GM21723 (cell line): ENCODE measurements at regions not wholly inside any gene's neighbourhood (a gene's known extent, or its start where the extent isn't known, plus 50 kb on each side); places are given as distances from the start of the nearest gene placed in this dataset.

ENCODE experiments used
- ATAC-seq: cut with Tn5 transposase; IDR thresholded peaks from one replicate; pipeline ENCODE4 v1.9.1; 2021; ENCODE audit warnings: mild to moderate bottlenecking, moderate library complexity; ENCODE audit not compliant: unreplicated experiment

DNA sequence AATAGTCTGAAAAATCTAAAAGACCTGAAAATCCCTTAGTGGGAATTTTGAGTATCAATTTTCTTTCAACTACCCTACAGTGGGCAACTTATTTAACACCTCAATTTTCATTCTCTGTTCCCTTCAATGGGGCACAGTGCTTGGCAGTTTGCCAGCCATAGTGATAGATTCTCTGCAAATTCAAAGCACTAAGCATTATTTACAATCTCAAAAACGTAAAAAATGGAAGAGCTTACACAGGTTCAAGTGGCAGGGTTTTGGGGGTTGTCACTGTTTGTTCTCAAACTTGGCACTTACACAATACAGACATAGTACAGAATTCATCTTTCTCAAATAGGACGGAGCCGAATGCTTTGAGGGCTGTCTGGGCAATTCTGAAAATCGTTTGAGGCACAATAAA lies 515.0 kb downstream of the EFNA5 start:
- no peak for ATAC-seq

DNA sequence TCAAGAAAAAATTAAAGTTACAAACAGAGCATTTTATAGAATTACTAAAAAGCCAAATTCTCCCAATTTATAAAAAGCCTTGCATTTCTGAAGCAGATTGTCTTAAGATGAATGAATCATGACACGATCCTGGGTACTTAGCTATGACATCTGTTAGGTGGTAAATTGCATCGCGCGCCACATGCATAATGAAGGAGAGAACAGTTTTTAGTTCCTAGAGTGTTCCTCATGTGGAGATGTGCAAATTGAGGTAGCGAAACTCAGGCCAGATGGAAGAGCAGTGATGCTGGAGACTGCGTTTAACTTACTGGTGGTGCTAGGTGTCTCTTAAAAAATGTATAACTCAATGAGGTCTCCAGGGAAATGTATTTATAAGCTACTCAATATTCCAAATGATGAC lies 516.1 kb downstream of the EFNA5 start:
- no peak for ATAC-seq

- ATAC-seq = no peak
Measured at GRCh38 chr5:107153283-107153682, 517.5 kb downstream of the EFNA5 start.

- no peak for ATAC-seq
Measured at GRCh38 chr5:107149243-107150005, 521.3 kb downstream of the EFNA5 start.

DNA sequence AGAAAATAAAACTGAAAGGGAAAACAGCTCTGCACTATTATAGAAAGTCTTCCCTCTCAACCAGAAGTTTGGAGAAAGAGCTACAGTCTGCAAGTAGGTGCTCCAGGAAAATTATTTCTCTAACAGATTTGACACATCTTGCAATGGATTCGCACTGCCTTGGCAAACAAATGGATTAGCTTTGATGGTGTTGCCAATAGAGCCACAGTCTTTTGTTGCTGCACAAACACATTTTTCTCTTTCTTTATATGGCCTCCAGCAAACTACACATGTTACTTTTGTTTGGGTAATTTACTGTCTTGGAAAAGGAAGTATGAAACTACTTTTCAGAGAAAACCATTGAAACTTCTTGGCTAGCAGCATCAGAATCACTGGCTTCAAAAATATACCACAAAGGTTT lies 523.1 kb downstream of the EFNA5 start:
- ATAC-seq = no peak

- ATAC-seq = no peak
Measured at GRCh38 chr5:107146901-107147300, 523.8 kb downstream of the EFNA5 start.

DNA sequence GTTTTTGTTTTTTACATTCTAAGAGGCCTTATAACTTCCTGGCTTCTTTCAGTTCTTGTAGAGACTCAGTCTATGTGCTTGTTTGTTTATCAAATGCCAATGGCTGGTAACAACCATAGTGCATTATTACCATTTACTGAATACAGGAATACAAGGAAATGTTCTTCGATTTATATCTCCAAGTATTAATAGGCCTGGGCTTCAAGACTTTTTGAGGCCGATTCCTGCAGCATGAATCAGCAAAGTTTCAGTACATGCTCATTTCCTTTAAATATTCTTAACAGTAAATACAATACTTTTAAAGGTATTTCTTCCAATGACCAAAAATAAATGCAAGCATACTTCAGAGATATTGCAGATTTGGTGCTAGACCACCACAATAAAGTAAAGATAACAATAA lies 535.3 kb downstream of the EFNA5 start:
- ATAC-seq = no peak

DNA sequence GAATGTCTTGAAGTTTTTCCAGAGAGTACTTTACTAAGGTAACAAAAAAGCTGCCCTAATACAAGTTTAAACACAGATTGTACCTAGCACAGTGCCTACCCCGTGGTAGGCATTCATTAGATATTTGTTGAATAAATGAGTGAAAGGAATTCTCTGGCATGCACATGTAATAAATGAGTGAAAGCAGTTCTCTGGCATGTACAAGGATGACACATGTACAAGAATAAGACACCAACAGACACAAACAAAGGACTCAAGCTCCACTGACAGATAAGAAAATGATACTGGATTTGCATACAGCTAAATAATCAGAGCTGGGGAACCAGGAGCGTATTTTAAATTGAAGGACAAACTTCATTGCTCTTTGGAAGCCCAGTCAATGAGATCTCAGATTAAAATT lies 535.8 kb downstream of the EFNA5 start:
- ATAC-seq = no peak

DNA sequence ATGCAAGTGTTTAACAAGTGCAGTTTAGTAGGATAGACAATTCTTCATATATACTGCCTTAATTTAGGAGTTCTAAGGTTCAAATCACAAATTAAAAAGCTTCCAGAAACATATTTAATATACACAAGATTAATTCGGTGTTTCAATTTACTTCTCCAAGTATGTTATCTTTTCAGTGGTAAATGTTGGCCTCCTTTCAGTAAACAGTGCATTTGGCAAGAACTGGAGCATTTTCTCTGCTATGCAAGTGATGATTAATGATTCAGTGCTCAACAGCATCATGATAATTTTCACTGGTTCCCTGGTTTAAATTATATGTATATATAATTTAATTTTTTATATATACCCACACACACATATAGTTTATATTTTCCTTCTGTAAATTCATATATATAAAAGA lies 541.7 kb downstream of the EFNA5 start:
- no peak for ATAC-seq

DNA sequence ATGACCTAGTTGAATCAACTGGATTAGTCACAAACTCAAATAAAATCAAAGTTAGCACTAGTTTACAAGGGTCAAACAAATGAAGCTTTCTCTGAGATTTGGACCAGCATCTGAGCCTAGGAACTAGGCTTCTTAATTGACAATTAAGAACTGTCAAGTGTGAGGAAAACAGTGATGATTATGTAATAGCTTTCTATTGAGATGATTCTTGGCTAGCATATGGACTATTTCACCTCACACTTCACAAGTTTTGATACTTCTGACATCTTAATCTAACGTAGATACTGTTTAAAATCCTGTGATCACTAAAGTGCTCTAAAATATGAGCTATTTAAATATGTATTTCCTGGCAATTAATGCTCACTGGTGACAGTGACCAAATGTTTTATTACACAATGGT lies 542.9 kb downstream of the EFNA5 start:
- no peak for ATAC-seq

DNA sequence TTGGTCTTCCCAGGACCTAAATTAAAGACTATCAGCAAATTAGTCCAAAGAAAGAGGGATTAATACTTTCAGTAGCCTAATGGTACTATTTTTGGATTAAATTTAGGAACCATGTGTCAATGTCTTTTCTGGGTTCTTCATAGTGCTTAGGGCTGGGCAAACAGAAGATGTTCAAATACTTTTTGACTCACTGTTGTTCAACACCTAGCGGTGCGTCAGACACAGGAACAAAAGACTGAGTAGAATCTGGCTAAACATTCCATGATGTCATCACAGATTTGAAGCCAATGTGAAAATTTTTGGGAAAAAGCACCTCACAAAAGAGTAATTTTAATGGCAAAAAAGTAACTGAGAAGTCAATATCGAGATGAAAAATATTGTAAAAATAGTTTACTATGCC lies 544.4 kb downstream of the EFNA5 start:
- no peak for ATAC-seq

DNA sequence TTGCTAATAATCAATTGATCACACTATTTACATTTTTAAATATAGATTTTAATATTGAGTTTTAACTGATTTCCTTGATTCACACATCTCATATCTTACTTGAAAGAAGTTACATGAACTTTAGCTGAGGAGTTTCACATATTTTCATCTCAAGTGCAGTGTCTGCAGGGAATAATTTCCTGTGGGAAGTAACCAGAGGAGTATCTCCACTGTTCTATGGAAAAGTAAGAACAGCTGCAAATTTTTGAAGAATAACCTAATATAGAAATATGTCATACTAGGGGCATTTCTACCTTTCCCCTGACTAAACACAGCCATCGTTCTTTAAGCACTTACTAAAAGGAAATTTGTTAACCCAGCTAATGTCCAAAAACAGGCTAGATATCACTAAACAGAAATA lies 546.4 kb downstream of the EFNA5 start:
- no peak for ATAC-seq

GRCh38 chr5:107123014-107123413 lies 547.7 kb downstream of the EFNA5 start:
- no peak for ATAC-seq

- no peak for ATAC-seq
Measured at GRCh38 chr5:107121793-107122519, 548.8 kb downstream of the EFNA5 start.

DNA sequence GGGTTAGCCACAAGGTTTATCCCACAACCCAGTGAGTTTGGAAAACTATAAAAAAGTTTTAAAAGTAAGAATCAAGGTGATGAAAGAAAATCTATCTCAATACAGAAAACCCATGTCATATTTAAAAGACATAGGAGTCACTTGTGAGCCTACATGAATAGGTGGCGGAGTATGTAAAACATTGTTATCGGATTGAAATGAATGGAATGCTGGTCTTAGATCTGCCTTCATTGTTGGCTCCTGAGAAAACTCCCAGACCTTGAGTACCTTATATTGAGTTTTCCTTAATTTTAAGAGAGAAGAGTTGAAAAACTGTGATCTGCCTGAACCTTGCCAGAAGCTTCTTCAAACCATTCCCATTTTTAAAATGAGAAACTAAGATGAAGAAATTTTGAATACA lies 551.1 kb downstream of the EFNA5 start:
- no peak for ATAC-seq

GRCh38 chr5:107118184-107119019 lies 552.3 kb downstream of the EFNA5 start:
- ATAC-seq = no peak

DNA sequence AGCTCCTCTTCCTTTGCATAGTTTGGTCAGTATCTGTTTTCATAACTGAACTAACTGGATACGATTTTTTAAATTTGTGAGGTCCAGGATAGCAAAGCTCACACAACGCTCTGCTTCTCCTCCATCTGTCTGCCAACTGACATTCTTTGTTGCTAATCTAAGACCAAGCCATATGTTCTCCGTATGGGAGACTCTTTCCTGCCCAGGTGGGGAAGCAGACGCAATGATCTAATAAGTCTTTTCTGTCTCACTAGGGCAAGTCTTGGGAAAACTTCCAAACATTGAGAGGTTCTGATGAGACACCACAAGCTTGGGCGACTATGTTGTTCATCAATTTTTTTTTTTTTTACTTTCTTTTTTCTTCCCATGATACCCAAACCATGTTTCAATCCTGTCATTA lies 558.5 kb downstream of the EFNA5 start:
- ATAC-seq = no peak

- ATAC-seq = no peak
Measured at GRCh38 chr5:107104040-107104995, 566.4 kb downstream of the EFNA5 start.

GRCh38 chr5:107103522-107103921 lies 567.2 kb downstream of the EFNA5 start:
- no peak for ATAC-seq

GRCh38 chr5:107100121-107100520 lies 570.6 kb downstream of the EFNA5 start:
- no peak for ATAC-seq

DNA sequence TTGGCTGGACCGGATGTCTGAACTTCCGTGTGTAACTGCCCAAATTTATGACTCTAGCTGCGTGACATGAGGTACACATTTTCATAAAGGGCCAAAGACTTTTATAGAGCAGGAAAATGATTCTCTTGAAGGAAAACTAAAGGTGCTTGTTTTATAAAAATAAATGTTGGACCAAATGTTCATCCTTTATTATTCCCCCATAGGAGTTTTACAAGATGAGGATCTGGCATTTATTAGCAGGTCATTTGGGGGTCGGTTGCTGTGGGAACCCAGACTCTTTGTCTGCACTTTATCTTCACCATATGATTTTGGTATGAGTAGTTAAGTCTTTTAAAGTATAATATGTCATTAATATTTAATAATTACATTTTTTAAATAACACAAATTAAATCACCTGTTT lies 571.2 kb downstream of the EFNA5 start:
- no peak for ATAC-seq
